Keratinocyte (primary cell): ENCODE measurements at regions not wholly inside any gene's neighbourhood (a gene's known extent, or its start where the extent isn't known, plus 50 kb on each side); places are given as distances from the start of the nearest gene placed in this dataset.

Experiments used
- EZH2 ChIP-seq: IDR thresholded peaks from one replicate; pipeline ENCODE4 v1.6.1; 2012; ENCODE audit warnings: inconsistent platforms, mild to moderate bottlenecking, low read length, moderate library complexity
- TF ChIP-seq, protein P1 (sequence below), 3 experiments: IDR thresholded peaks in 1 of 3; conservative IDR thresholded peaks in 1 of 3; optimal IDR thresholded peaks in 1 of 3; 2 replicates in 2 of 3; 3 replicates in 1 of 3; pipeline versions ENCODE3 to v1.5.1; 2011; ENCODE audit warnings: low read length in 3 of 3, mild to moderate bottlenecking in 3 of 3, moderate library complexity in 2 of 3, control low read depth in 1 of 3, inconsistent platforms in 1 of 3; ENCODE audit not compliant: insufficient read depth in 2 of 3; ENCODE audit errors: extremely low read depth in 1 of 3

DNA sequence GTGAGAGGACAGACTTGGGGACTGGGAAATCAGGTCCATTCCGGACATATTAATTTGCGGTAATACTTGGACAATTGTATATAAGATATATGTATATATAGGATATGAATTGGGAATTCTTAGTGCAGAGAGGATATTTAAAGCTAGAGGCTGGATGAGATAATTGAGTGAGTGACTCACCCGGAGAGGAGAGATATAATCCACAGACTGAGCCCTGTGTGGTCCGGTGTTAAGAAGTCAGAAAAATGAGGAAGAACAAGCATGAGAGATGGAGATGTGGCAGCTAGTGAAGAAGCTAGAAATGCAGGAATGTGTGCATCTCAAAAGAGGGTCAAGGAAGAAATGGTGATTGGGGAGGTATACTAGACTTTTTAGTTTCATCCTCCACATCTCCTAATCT, 336.2 kb downstream of the SLC7A11 start:
- TF ChIP-seq, protein P1, sequence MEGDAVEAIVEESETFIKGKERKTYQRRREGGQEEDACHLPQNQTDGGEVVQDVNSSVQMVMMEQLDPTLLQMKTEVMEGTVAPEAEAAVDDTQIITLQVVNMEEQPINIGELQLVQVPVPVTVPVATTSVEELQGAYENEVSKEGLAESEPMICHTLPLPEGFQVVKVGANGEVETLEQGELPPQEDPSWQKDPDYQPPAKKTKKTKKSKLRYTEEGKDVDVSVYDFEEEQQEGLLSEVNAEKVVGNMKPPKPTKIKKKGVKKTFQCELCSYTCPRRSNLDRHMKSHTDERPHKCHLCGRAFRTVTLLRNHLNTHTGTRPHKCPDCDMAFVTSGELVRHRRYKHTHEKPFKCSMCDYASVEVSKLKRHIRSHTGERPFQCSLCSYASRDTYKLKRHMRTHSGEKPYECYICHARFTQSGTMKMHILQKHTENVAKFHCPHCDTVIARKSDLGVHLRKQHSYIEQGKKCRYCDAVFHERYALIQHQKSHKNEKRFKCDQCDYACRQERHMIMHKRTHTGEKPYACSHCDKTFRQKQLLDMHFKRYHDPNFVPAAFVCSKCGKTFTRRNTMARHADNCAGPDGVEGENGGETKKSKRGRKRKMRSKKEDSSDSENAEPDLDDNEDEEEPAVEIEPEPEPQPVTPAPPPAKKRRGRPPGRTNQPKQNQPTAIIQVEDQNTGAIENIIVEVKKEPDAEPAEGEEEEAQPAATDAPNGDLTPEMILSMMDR (optimal IDR thresholded peaks at IDR 0.05 in 1 of 3, IDR thresholded peaks at IDR 0.05 in 1 of 3, conservative IDR thresholded peaks at IDR 0.05 in 1 of 3; ENCODE audit: extremely low read depth in 1 of 3, insufficient read depth in 2 of 3, low read length in 3 of 3), result no peak
- no peak for TF ChIP-seq EZH2
